IMR-90 (cell line): ENCODE measurements at regions not wholly inside any gene's neighbourhood (a gene's known extent, or its start where the extent isn't known, plus 50 kb on each side); places are given as distances from the start of the nearest gene placed in this dataset.

Experiments used
- ATAC-seq: fragments of 200-7000 bp; cut with Tn5 transposase; 2 replicates; pipeline ENCODE4 v1.9.1; 2020; ENCODE audit warnings: low read depth, mild to moderate bottlenecking, moderate library complexity
- BruUV-seq: library from RNA; stranded (reverse); fragments of 400-500 nt; replicated peaks from 2 replicates; lab custom pipeline; 2021; lab: Mats Ljungman, UMichigan
- CTCF ChIA-PET: fragments of 300-600 bp; formaldehyde crosslinking; extraction: SDS; loops from one replicate; lab custom pipeline; 2021; ENCODE audit warnings: antibody characterized with exemption; lab: Yijun Ruan, JAX
- POLR2A ChIA-PET: fragments of 300-600 bp; sonication (Branson Sonifier 250); formaldehyde crosslinking; loops from one replicate; lab custom pipeline; 2022; ENCODE audit warnings: antibody characterized with exemption; ENCODE audit not compliant: unreplicated experiment; lab: Charles Lee
- DNase-seq: peaks from one replicate; pipeline ENCODE4 v3.0.0; 2013
- H2AFZ ChIP-seq: replicated peaks from 2 replicates; pipeline ENCODE3; 2013; ENCODE audit warnings: low read length, mild to moderate bottlenecking; ENCODE audit not compliant: poor library complexity
- H2AK5ac ChIP-seq: 2 replicates; pipeline ENCODE4 v1.6.1; 2013; ENCODE audit warnings: low read depth, low read length, inconsistent platforms
- H2AK9ac ChIP-seq: replicated peaks from 2 replicates; pipeline ENCODE3; 2013; ENCODE audit warnings: mild to moderate bottlenecking, low read depth, low read length, moderate library complexity; ENCODE audit not compliant: poor library complexity
- H2BK120ac ChIP-seq: 2 replicates; pipeline ENCODE4 v1.6.1; 2013; ENCODE audit warnings: low read depth, low read length, inconsistent platforms
- H2BK15ac ChIP-seq: 3 replicates; pipeline ENCODE4 v1.6.1; 2013; ENCODE audit warnings: low read depth, low read length, inconsistent platforms
- H2BK20ac ChIP-seq: 2 replicates; pipeline ENCODE4 v1.6.1; 2013; ENCODE audit warnings: low read depth, mild to moderate bottlenecking, inconsistent platforms, low read length, moderate library complexity
- H2BK5ac ChIP-seq: 2 replicates; pipeline ENCODE4 v1.6.1; 2013; ENCODE audit warnings: mild to moderate bottlenecking, low read depth, low read length, inconsistent platforms; ENCODE audit not compliant: poor library complexity, severe bottlenecking
- H3K14ac ChIP-seq: replicated peaks from 2 replicates; pipeline ENCODE4 v1.6.1; 2013; ENCODE audit warnings: low read depth, low read length, inconsistent platforms
- H3K18ac ChIP-seq: 2 replicates; pipeline ENCODE4 v1.6.1; 2013; ENCODE audit warnings: low read depth, low read length, control low read depth
- H3K23ac ChIP-seq: 2 replicates; pipeline ENCODE4 v1.6.1; 2013; ENCODE audit warnings: low read depth, low read length, inconsistent platforms
- H3K27ac ChIP-seq: 2 replicates; pipeline ENCODE4 v1.5.1; 2013; ENCODE audit warnings: mild to moderate bottlenecking, control low read depth, low read length; ENCODE audit not compliant: insufficient read depth
- H3K27me3 ChIP-seq: 2 replicates; pipeline ENCODE4 v1.6.1; 2013; ENCODE audit warnings: low read length; ENCODE audit not compliant: control insufficient read depth, insufficient read depth
- H3K36me3 ChIP-seq: 2 replicates; pipeline ENCODE4 v1.6.1; 2013; ENCODE audit warnings: low read length, mixed read lengths; ENCODE audit not compliant: control insufficient read depth, insufficient read depth
- H3K4ac ChIP-seq: 2 replicates; pipeline ENCODE4 v1.6.1; 2013; ENCODE audit warnings: low read depth, low read length, inconsistent platforms
- H3K4me1 ChIP-seq: 2 replicates; pipeline ENCODE4 v1.6.1; 2013; ENCODE audit warnings: low read length, mixed read lengths; ENCODE audit not compliant: control insufficient read depth, insufficient read depth
- H3K4me2 ChIP-seq: 2 replicates; pipeline ENCODE4 v1.6.1; 2013; ENCODE audit warnings: low read depth, mild to moderate bottlenecking, control low read depth, low read length, moderate library complexity
- H3K4me3 ChIP-seq: 2 replicates; pipeline ENCODE4 v1.5.1; 2013; ENCODE audit warnings: low read depth, mild to moderate bottlenecking, control low read depth, low read length, moderate library complexity; ENCODE audit not compliant: insufficient read depth
- H3K56ac ChIP-seq: 2 replicates; pipeline ENCODE4 v1.6.1; 2013; ENCODE audit warnings: low read length, inconsistent platforms; ENCODE audit not compliant: insufficient read depth; ENCODE audit errors: extremely low read depth
- H3K79me1 ChIP-seq, 2 experiments: 2 replicates each; pipeline ENCODE4 v1.6.1; 2013; ENCODE audit warnings: low read length in 2 of 2, inconsistent platforms in 1 of 2, low read depth in 1 of 2
- H3K9ac ChIP-seq: 2 replicates; pipeline ENCODE4 v1.6.1; 2013; ENCODE audit warnings: low read depth, low read length, control low read depth
- H3K9me1 ChIP-seq: 2 replicates; pipeline ENCODE4 v1.6.1; 2013; ENCODE audit warnings: low read length, inconsistent platforms; ENCODE audit not compliant: insufficient read depth
- H3K9me3 ChIP-seq: 2 replicates; pipeline ENCODE4 v1.6.1; 2013; ENCODE audit warnings: low read length; ENCODE audit not compliant: control insufficient read depth, insufficient read depth
- H4K20me1 ChIP-seq: 2 replicates; pipeline ENCODE4 v1.6.1; 2013; ENCODE audit warnings: low read length, inconsistent platforms; ENCODE audit not compliant: insufficient read depth
- H4K5ac ChIP-seq: 2 replicates; pipeline ENCODE4 v1.6.1; 2013; ENCODE audit warnings: mild to moderate bottlenecking, low read depth, low read length, control low read depth
- H4K8ac ChIP-seq, 2 experiments: 2 replicates each; pipeline ENCODE4 v1.6.1; 2013; ENCODE audit warnings: low read depth in 2 of 2, low read length in 2 of 2, control low read depth in 1 of 2, inconsistent platforms in 1 of 2
- H4K91ac ChIP-seq: 2 replicates; pipeline ENCODE4 v1.6.1; 2013; ENCODE audit warnings: low read depth, low read length, inconsistent platforms; ENCODE audit not compliant: insufficient read depth
- FOS ChIP-seq: fragments of 150-350 bp; IDR thresholded peaks from 2 replicates; pipeline ENCODE4 v1.6.1; 2016; ENCODE audit warnings: low read depth, low read length
- MAFK ChIP-seq: IDR thresholded peaks from 2 replicates; pipeline ENCODE4 v1.6.1; 2012; ENCODE audit warnings: low read depth, low read length, improper control_type of control experiment
- MXI1 ChIP-seq: IDR thresholded peaks from 2 replicates; pipeline ENCODE4 v1.6.1; 2012; ENCODE audit warnings: low read depth, mild to moderate bottlenecking, low read length, moderate library complexity, borderline replicate concordance
- NFE2L2 ChIP-seq: fragments of 150-350 bp; IDR thresholded peaks from 2 replicates; pipeline ENCODE4 v1.6.1; 2016; ENCODE audit warnings: low read depth, mild to moderate bottlenecking, low read length
- POLR2A ChIP-seq: IDR thresholded peaks from 2 replicates; pipeline ENCODE4 v1.6.1; 2012; ENCODE audit warnings: mild to moderate bottlenecking, low read depth, low read length
- RCOR1 ChIP-seq: IDR thresholded peaks from 2 replicates; pipeline ENCODE4 v1.6.1; 2012; ENCODE audit warnings: mild to moderate bottlenecking, low read length, improper control_type of control experiment; ENCODE audit not compliant: insufficient replicate concordance
- RFX5 ChIP-seq: IDR thresholded peaks from 2 replicates; pipeline ENCODE4 v1.8.0; 2012; ENCODE audit warnings: low read depth, mild to moderate bottlenecking, low read length, moderate library complexity
- SMC3 ChIP-seq: fragments of 150-350 bp; IDR thresholded peaks from 2 replicates; pipeline ENCODE4 v1.6.1; 2016; ENCODE audit warnings: low read depth, mild to moderate bottlenecking, antibody characterized with exemption, low read length, moderate library complexity
- WGBS, 2 experiments: methylation state at CpG; one replicate each; pipeline versions ENCODE4 v1.1.5 to v1.1.7; 2013; ENCODE audit warnings: missing lambda C conversion rate in 2 of 2; ENCODE audit not compliant: insufficient read length in 1 of 2; ENCODE audit errors: extremely low coverage in 2 of 2; 5-methylcytosine and 5-hydroxymethylcytosine counted together
- dilution Hi-C: fragments of 300-500 bp; cut with HindIII; formaldehyde crosslinking; loops from one replicate; pipeline ENCODE4 v1.14.3; 2018; ENCODE audit warnings: low sequenced_read_pairs; ENCODE audit not compliant: unreplicated experiment
- in situ Hi-C: fragments of 300-500 bp; cut with MboI; formaldehyde crosslinking; loops from 3 replicates; pipeline ENCODE4 v1.14.3; 2019; ENCODE audit warnings: low sequenced_read_pairs, inconsistent platforms, mixed read lengths
- intact Hi-C: fragments of 100-400 bp; cut with micrococcal nuclease; formaldehyde crosslinking; loops from 2 replicates; pipeline ENCODE4 v1.10.0; 2022
- TF ChIP-seq, protein P1 (sequence below): conservative IDR thresholded peaks from 2 replicates; pipeline ENCODE4 v1.5.1; 2012; ENCODE audit warnings: mild to moderate bottlenecking, low read depth, low read length, improper control_type of control experiment
- TF ChIP-seq, protein P2 (sequence below): fragments of 150-350 bp; IDR thresholded peaks from 2 replicates; pipeline ENCODE4 v1.6.1; 2016; ENCODE audit warnings: low read depth, mild to moderate bottlenecking, low read length, moderate library complexity, borderline replicate concordance
- TF ChIP-seq, protein P3 (sequence below): fragments of 150-350 bp; IDR thresholded peaks from 2 replicates; pipeline ENCODE4 v1.6.1; 2017; ENCODE audit warnings: mild to moderate bottlenecking, antibody characterized with exemption, low read length, low read depth

DNA sequence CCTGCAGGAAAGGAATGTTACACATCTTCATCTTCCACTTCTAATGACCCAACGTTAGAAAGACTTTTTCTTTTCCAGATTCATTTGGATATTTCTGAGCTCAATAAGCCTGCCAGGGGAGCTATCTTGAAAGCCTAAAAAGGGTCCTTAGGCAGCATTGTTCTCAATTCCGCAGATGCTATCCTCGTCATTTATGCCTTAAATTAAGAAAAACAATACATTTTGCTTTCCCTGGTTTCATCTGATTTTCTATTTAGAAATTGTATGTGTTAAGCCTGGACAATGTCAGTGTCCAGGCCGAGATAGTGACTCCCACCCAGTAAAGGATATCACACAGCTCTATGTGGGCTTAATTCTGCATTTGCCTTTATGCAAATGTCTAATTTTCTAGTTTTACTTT is 721.3 kb downstream of the DIAPH3 start:
- DNase-seq (no peak), ATAC-seq (no peak)
- TF ChIP-seq FOS (no peak), SMC3 (no peak), POLR2A (no peak), RCOR1 (no peak), NFE2L2 (no peak), MAFK (no peak), RFX5 (no peak), MXI1 (no peak)
- TF ChIP-seq, protein P1, sequence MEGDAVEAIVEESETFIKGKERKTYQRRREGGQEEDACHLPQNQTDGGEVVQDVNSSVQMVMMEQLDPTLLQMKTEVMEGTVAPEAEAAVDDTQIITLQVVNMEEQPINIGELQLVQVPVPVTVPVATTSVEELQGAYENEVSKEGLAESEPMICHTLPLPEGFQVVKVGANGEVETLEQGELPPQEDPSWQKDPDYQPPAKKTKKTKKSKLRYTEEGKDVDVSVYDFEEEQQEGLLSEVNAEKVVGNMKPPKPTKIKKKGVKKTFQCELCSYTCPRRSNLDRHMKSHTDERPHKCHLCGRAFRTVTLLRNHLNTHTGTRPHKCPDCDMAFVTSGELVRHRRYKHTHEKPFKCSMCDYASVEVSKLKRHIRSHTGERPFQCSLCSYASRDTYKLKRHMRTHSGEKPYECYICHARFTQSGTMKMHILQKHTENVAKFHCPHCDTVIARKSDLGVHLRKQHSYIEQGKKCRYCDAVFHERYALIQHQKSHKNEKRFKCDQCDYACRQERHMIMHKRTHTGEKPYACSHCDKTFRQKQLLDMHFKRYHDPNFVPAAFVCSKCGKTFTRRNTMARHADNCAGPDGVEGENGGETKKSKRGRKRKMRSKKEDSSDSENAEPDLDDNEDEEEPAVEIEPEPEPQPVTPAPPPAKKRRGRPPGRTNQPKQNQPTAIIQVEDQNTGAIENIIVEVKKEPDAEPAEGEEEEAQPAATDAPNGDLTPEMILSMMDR: no peak
- TF ChIP-seq, protein P2, sequence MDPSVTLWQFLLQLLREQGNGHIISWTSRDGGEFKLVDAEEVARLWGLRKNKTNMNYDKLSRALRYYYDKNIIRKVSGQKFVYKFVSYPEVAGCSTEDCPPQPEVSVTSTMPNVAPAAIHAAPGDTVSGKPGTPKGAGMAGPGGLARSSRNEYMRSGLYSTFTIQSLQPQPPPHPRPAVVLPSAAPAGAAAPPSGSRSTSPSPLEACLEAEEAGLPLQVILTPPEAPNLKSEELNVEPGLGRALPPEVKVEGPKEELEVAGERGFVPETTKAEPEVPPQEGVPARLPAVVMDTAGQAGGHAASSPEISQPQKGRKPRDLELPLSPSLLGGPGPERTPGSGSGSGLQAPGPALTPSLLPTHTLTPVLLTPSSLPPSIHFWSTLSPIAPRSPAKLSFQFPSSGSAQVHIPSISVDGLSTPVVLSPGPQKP: no peak
- TF ChIP-seq, protein P3, sequence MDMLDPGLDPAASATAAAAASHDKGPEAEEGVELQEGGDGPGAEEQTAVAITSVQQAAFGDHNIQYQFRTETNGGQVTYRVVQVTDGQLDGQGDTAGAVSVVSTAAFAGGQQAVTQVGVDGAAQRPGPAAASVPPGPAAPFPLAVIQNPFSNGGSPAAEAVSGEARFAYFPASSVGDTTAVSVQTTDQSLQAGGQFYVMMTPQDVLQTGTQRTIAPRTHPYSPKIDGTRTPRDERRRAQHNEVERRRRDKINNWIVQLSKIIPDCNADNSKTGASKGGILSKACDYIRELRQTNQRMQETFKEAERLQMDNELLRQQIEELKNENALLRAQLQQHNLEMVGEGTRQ: no peak
- Histone ChIP-seq H2BK15ac (no peak overlapping the region), H3K23ac (no peak overlapping the region), H3K27ac (no peak overlapping the region), H3K27me3 (no peaks in the 10 kb centered on the region), H3K18ac (no peak overlapping the region), H2BK120ac (no peak overlapping the region), H3K36me3 (no peaks in the 10 kb centered on the region), H3K4me1 (no peaks in the 10 kb centered on the region), H3K9me3 (no peaks in the 10 kb centered on the region), H4K91ac (no peak overlapping the region), H3K4me3 (no peak overlapping the region), H4K20me1 (no peaks in the 10 kb centered on the region), H3K56ac (no peak overlapping the region), H2AK9ac (no peak overlapping the region), H2AFZ (no peak overlapping the region), H3K9me1 (no peaks in the 10 kb centered on the region), H2AK5ac (no peak overlapping the region), H4K8ac (no peak overlapping the region), H3K79me1 (no peaks in the 10 kb centered on the region), H4K5ac (no peak overlapping the region), H3K14ac (no peak overlapping the region), H2BK5ac (no peak overlapping the region), H2BK20ac (no peak overlapping the region), H3K4ac (no peak overlapping the region), H3K4me2 (no peak overlapping the region), H3K9ac (no peak overlapping the region)
- no TSS peak for BruUV-seq
- dilution Hi-C loops: no loop called here
- WGBS, 2 experiments: no CpG with 5 or more reads among the region's 4 CpGs
- ChIA-PET CTCF (no interaction called here), POLR2A (no interaction called here)
- in situ Hi-C loops: loop anchor here (10.0 kb wide), 1 partner anchor 62 kb away; no protein-coding TSS in a partner anchor
- intact Hi-C loops: no loop called here
